HEK293 (cell line): ENCODE measurements at regions not wholly inside any gene's neighbourhood (a gene's known extent, or its start where the extent isn't known, plus 50 kb on each side); places are given as distances from the start of the nearest gene placed in this dataset.

Source experiments
- CTCF ChIA-PET: fragments of 350-600 bp; formaldehyde crosslinking; extraction: SDS; loops from one replicate; lab custom pipeline; 2021; ENCODE audit warnings: antibody characterized with exemption; lab: Yijun Ruan, JAX
- POLR2A ChIA-PET: fragments of 300-600 bp; formaldehyde crosslinking; extraction: SDS; loops from one replicate; lab custom pipeline; 2020; ENCODE audit warnings: antibody characterized with exemption, inconsistent platforms; lab: Yijun Ruan, JAX
- H3K27ac ChIP-seq: fragments of 200-500 bp; sonication (Bioruptor generic); 2 replicates; pipeline ENCODE4 v1.5.1; 2014; ENCODE audit warnings: low read depth, low read length, control low read depth, inconsistent platforms; ENCODE audit errors: extremely low read depth
- H3K36me3 ChIP-seq, 2 experiments: fragments of 200-500 bp in 1 of 2; sonication (Bioruptor generic) in 1 of 2; 1 replicate in 1 of 2; 2 replicates in 1 of 2; pipeline ENCODE4 v1.5.1; 2014 to 2017; ENCODE audit warnings: inconsistent platforms in 2 of 2, low read length in 2 of 2; ENCODE audit not compliant: control insufficient read depth in 2 of 2, insufficient read depth in 1 of 2
- H3K4me1 ChIP-seq: fragments of 200-500 bp; sonication (Bioruptor generic); 2 replicates; pipeline ENCODE4 v1.5.1; 2014; ENCODE audit warnings: mild to moderate bottlenecking, low read length, inconsistent platforms; ENCODE audit not compliant: control insufficient read depth, insufficient read depth
- H3K4me3 ChIP-seq: 2 replicates; pipeline ENCODE4 v1.5.1; 2011; ENCODE audit warnings: low read depth, mild to moderate bottlenecking, control low read depth, low read length, moderate library complexity
- H3K9me3 ChIP-seq: fragments of 200-500 bp; sonication (Bioruptor generic); 2 replicates; pipeline ENCODE4 v1.5.1; 2014; ENCODE audit warnings: low read depth, low read length, inconsistent platforms; ENCODE audit not compliant: control insufficient read depth, insufficient read depth
- BCL6B ChIP-seq: fragments of 450-650 bp; formaldehyde crosslinking; IDR thresholded peaks from 2 replicates; pipeline ENCODE4 v1.5.1; 2017; ENCODE audit warnings: missing biosample characterization, missing genetic modification characterization
- KLF16 ChIP-seq: fragments of 450-650 bp; formaldehyde crosslinking; IDR thresholded peaks from 2 replicates; pipeline ENCODE4 v1.5.1; 2017; ENCODE audit warnings: missing biosample characterization, missing genetic modification characterization
- KLF9 ChIP-seq: fragments of 450-650 bp; formaldehyde crosslinking; IDR thresholded peaks from 2 replicates; pipeline ENCODE4 v1.5.1; 2016; ENCODE audit warnings: missing biosample characterization, missing genetic modification characterization, low read depth
- PRDM4 ChIP-seq: fragments of 450-650 bp; formaldehyde crosslinking; IDR thresholded peaks from 2 replicates; pipeline ENCODE4 v1.5.1; 2017; ENCODE audit warnings: missing biosample characterization, missing genetic modification characterization
- REPIN1 ChIP-seq: fragments of 450-650 bp; formaldehyde crosslinking; IDR thresholded peaks from 2 replicates; pipeline ENCODE4 v1.5.1; 2017; ENCODE audit warnings: missing biosample characterization, missing genetic modification characterization, low read depth
- TSHZ1 ChIP-seq: fragments of 450-650 bp; formaldehyde crosslinking; IDR thresholded peaks from 2 replicates; pipeline ENCODE4 v1.5.1; 2016; ENCODE audit warnings: missing biosample characterization, missing genetic modification characterization, borderline replicate concordance
- WT1 ChIP-seq: fragments of 450-650 bp; formaldehyde crosslinking; IDR thresholded peaks from 2 replicates; pipeline ENCODE4 v1.5.1; 2016; ENCODE audit warnings: missing biosample characterization, missing genetic modification characterization
- ZNF133 ChIP-seq: fragments of 450-650 bp; formaldehyde crosslinking; IDR thresholded peaks from 2 replicates; pipeline ENCODE4 v1.5.1; 2016; ENCODE audit warnings: missing biosample characterization, missing genetic modification characterization
- ZNF138 ChIP-seq: fragments of 450-650 bp; formaldehyde crosslinking; IDR thresholded peaks from 2 replicates; pipeline ENCODE4 v1.5.1; 2016; ENCODE audit warnings: missing biosample characterization, missing genetic modification characterization, borderline replicate concordance
- ZNF174 ChIP-seq: fragments of 450-650 bp; formaldehyde crosslinking; IDR thresholded peaks from 2 replicates; pipeline ENCODE4 v1.5.0; 2017; ENCODE audit warnings: missing biosample characterization, mild to moderate bottlenecking, missing genetic modification characterization
- ZNF266 ChIP-seq: fragments of 450-650 bp; formaldehyde crosslinking; IDR thresholded peaks from 2 replicates; pipeline ENCODE4 v1.5.1; 2016; ENCODE audit warnings: missing biosample characterization, missing genetic modification characterization, low read depth
- ZNF324 ChIP-seq: fragments of 450-650 bp; formaldehyde crosslinking; IDR thresholded peaks from 2 replicates; pipeline ENCODE4 v1.5.1; 2016; ENCODE audit warnings: missing biosample characterization, missing genetic modification characterization
- ZNF366 ChIP-seq: fragments of 450-650 bp; formaldehyde crosslinking; conservative IDR thresholded peaks from 2 replicates; pipeline ENCODE4 v1.5.1; 2016; ENCODE audit warnings: missing biosample characterization, missing genetic modification characterization
- ZNF391 ChIP-seq: fragments of 450-650 bp; formaldehyde crosslinking; IDR thresholded peaks from 2 replicates; pipeline ENCODE4 v1.5.1; 2016; ENCODE audit warnings: low read depth, missing biosample characterization, missing genetic modification characterization, borderline replicate concordance
- ZNF398 ChIP-seq: fragments of 450-650 bp; formaldehyde crosslinking; IDR thresholded peaks from 2 replicates; pipeline ENCODE4 v1.5.1; 2017; ENCODE audit warnings: missing biosample characterization, missing genetic modification characterization
- ZNF426 ChIP-seq: fragments of 450-650 bp; formaldehyde crosslinking; IDR thresholded peaks from 2 replicates; pipeline ENCODE4 v1.5.1; 2017; ENCODE audit warnings: missing biosample characterization, missing genetic modification characterization, mild to moderate bottlenecking, inconsistent platforms, moderate library complexity
- ZNF544 ChIP-seq: fragments of 450-650 bp; formaldehyde crosslinking; IDR thresholded peaks from 2 replicates; pipeline ENCODE4 v1.5.0; 2017; ENCODE audit warnings: missing biosample characterization, missing genetic modification characterization
- ZNF558 ChIP-seq: fragments of 450-650 bp; formaldehyde crosslinking; IDR thresholded peaks from 2 replicates; pipeline ENCODE4 v1.5.1; 2016; ENCODE audit warnings: missing biosample characterization, missing genetic modification characterization
- ZNF580 ChIP-seq: fragments of 450-650 bp; formaldehyde crosslinking; IDR thresholded peaks from 2 replicates; pipeline ENCODE4 v1.5.1; 2016; ENCODE audit warnings: missing biosample characterization, missing genetic modification characterization
- ZNF596 ChIP-seq: fragments of 450-650 bp; IDR thresholded peaks from 2 replicates; pipeline ENCODE4 v1.5.0; 2018; ENCODE audit warnings: missing biosample characterization, mild to moderate bottlenecking, missing genetic modification characterization, moderate library complexity
- ZNF600 ChIP-seq: fragments of 450-650 bp; formaldehyde crosslinking; IDR thresholded peaks from 2 replicates; pipeline ENCODE4 v1.5.1; 2016; ENCODE audit warnings: missing biosample characterization, missing genetic modification characterization
- ZNF621 ChIP-seq: fragments of 450-650 bp; formaldehyde crosslinking; IDR thresholded peaks from 2 replicates; pipeline ENCODE4 v1.5.1; 2017; ENCODE audit warnings: missing biosample characterization, missing genetic modification characterization
- ZNF626 ChIP-seq: fragments of 450-650 bp; sonication (Bioruptor Pico); formaldehyde crosslinking; IDR thresholded peaks from 2 replicates; pipeline ENCODE4 v1.5.1; 2018; ENCODE audit warnings: missing biosample characterization, missing genetic modification characterization, inconsistent platforms
- TF ChIP-seq, protein P1 (sequence below): fragments of 450-650 bp; formaldehyde crosslinking; optimal IDR thresholded peaks from 2 replicates; pipeline ENCODE3; 2016; ENCODE audit warnings: missing biosample characterization, mild to moderate bottlenecking, missing genetic modification characterization
- TF ChIP-seq, protein P2 (sequence below): fragments of 450-650 bp; formaldehyde crosslinking; IDR thresholded peaks from 2 replicates; pipeline ENCODE4 v1.5.1; 2016; ENCODE audit warnings: missing biosample characterization, missing genetic modification characterization

GRCh38 chr16:64047207-64047606, 1074.7 kb downstream of the CDH11 start:
- TF ChIP-seq ZNF138 (tag by site-specific recombination) (no peak), KLF16 (tag by site-specific recombination) (no peak), ZNF174 (tag by site-specific recombination) (no peak), TSHZ1 (tag by site-specific recombination) (no peak), ZNF266 (no peak), ZNF580 (tag by site-specific recombination) (no peak), ZNF596 (no peak), ZNF366 (no peak), ZNF324 (tag by site-specific recombination) (no peak), WT1 (no peak), ZNF426 (tag by site-specific recombination) (no peak), ZNF621 (tag by site-specific recombination) (no peak), ZNF600 (tag by site-specific recombination) (no peak), ZNF133 (tag by site-specific recombination) (no peak), REPIN1 (tag by site-specific recombination) (no peak), ZNF398 (tag by site-specific recombination) (no peak), KLF9 (tag by site-specific recombination) (no peak)
- TF ChIP-seq, protein P1, sequence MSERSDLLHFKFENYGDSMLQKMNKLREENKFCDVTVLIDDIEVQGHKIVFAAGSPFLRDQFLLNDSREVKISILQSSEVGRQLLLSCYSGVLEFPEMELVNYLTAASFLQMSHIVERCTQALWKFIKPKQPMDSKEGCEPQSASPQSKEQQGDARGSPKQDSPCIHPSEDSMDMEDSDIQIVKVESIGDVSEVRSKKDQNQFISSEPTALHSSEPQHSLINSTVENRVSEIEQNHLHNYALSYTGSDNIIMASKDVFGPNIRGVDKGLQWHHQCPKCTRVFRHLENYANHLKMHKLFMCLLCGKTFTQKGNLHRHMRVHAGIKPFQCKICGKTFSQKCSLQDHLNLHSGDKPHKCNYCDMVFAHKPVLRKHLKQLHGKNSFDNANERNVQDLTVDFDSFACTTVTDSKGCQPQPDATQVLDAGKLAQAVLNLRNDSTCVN: no peak
- H3K27ac ChIP-seq: no peak overlapping the region
- CTCF ChIA-PET: no interaction called here
- H3K4me3 ChIP-seq: no peak overlapping the region
- no peaks in the 10 kb centered on the region for H3K4me1 ChIP-seq
- no peaks in the 10 kb centered on the region for H3K36me3 ChIP-seq
- POLR2A ChIA-PET: no interaction called here
- H3K9me3 ChIP-seq: no peaks in the 10 kb centered on the region

DNA sequence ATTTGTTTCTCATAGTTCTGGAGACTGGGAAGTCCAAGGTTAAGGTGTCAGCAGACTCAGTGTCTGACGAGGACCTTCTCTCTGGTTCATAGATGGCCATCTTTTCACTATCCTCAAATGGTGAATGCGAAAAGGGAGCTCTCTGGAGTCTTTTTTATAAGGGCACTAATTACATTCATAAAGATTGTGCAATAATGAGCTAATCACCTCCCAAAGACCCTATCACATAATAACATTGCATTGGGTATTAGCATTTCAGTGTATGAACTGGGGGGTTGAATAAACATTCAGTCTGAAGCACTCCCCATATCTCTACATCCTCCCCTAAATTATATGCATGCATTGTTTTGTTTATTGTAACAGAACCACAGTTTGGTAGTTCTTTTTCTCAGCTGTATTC, 1086.5 kb downstream of the CDH11 start:
- no peak overlapping the region for H3K4me3 ChIP-seq
- POLR2A ChIA-PET: no interaction called here
- CTCF ChIA-PET: no interaction called here
- no peaks in the 10 kb centered on the region for H3K4me1 ChIP-seq
- no peaks in the 10 kb centered on the region for H3K9me3 ChIP-seq
- no peak overlapping the region for H3K27ac ChIP-seq
- H3K36me3 ChIP-seq: no peaks in the 10 kb centered on the region
- TF ChIP-seq ZNF544: no peak
- TF ChIP-seq PRDM4 (tag by site-specific recombination): no peak
- TF ChIP-seq ZNF626 (tag by site-specific recombination): no peak
- TF ChIP-seq, protein P2, sequence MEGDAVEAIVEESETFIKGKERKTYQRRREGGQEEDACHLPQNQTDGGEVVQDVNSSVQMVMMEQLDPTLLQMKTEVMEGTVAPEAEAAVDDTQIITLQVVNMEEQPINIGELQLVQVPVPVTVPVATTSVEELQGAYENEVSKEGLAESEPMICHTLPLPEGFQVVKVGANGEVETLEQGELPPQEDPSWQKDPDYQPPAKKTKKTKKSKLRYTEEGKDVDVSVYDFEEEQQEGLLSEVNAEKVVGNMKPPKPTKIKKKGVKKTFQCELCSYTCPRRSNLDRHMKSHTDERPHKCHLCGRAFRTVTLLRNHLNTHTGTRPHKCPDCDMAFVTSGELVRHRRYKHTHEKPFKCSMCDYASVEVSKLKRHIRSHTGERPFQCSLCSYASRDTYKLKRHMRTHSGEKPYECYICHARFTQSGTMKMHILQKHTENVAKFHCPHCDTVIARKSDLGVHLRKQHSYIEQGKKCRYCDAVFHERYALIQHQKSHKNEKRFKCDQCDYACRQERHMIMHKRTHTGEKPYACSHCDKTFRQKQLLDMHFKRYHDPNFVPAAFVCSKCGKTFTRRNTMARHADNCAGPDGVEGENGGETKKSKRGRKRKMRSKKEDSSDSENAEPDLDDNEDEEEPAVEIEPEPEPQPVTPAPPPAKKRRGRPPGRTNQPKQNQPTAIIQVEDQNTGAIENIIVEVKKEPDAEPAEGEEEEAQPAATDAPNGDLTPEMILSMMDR (tag by site-specific recombination): no peak
- no peak for TF ChIP-seq ZNF558 (tag by site-specific recombination)
- TF ChIP-seq ZNF391 (tag by site-specific recombination): no peak
- no peak for TF ChIP-seq BCL6B (tag by site-specific recombination)
